PC-3 (cell line): ENCODE measurements at regions not wholly inside any gene's neighbourhood (a gene's known extent, or its start where the extent isn't known, plus 50 kb on each side); places are given as distances from the start of the nearest gene placed in this dataset.
A peak's percentile ranks its signal among the peaks of the same experiment; 100 is the strongest.
"Not testable (repeated sequence)": the region's sequence is repeated elsewhere in the genome, so short reads cannot be mapped to it uniquely, and the experiment has no call there.

Source experiments
- ATAC-seq: fragments of 200-7000 bp; cut with Tn5 transposase; 2 replicates; pipeline ENCODE4 v1.9.1; 2020; ENCODE audit warnings: mild to moderate bottlenecking, moderate library complexity
- BruUV-seq: library from RNA; stranded (reverse); fragments of 400-500 nt; replicated peaks from 2 replicates; lab custom pipeline; 2021; lab: Mats Ljungman, UMichigan
- CTCF ChIA-PET: fragments of 300-600 bp; sonication (Branson Sonifier 250); formaldehyde crosslinking; loops from one replicate; lab custom pipeline; 2022; ENCODE audit warnings: antibody characterized with exemption; lab: Charles Lee
- POLR2A ChIA-PET: fragments of 300-600 bp; sonication (Branson Sonifier 250); formaldehyde crosslinking; loops from one replicate; lab custom pipeline; 2022; ENCODE audit warnings: antibody characterized with exemption; ENCODE audit not compliant: unreplicated experiment; lab: Charles Lee
- DNase-seq: peaks from one replicate; pipeline ENCODE4 v3.0.0-alpha.2; 2015
- H2AFZ ChIP-seq: fragments of 300-600 bp; sonication (generic); 2 replicates; pipeline ENCODE4 v1.6.0; 2016; ENCODE audit warnings: antibody characterized with exemption, low read length
- H3F3A ChIP-seq: fragments of 300-600 bp; sonication (generic); one replicate; pipeline ENCODE4 v1.6.0; 2017; ENCODE audit warnings: antibody characterized with exemption, low read length, control low read depth, mild to moderate bottlenecking; ENCODE audit not compliant: unreplicated experiment
- H3K27ac ChIP-seq: fragments of 300-600 bp; sonication (generic); 2 replicates; pipeline ENCODE4 v1.5.1; 2016; ENCODE audit warnings: mild to moderate bottlenecking, low read length
- H3K27me3 ChIP-seq: fragments of 300-600 bp; sonication (generic); 2 replicates; pipeline ENCODE4 v1.6.1; 2016; ENCODE audit warnings: low read length, mixed read lengths
- H3K36me3 ChIP-seq: fragments of 300-600 bp; sonication (generic); 2 replicates; pipeline ENCODE4 v1.6.1; 2016; ENCODE audit warnings: low read depth, mixed run types, low read length, mixed read lengths
- H3K4me1 ChIP-seq: fragments of 300-600 bp; sonication (generic); 2 replicates; pipeline ENCODE4 v1.5.1; 2016; ENCODE audit warnings: low read length; ENCODE audit not compliant: insufficient read depth
- H3K4me2 ChIP-seq: fragments of 300-600 bp; sonication (generic); 2 replicates; pipeline ENCODE4 v1.6.0; 2016; ENCODE audit warnings: low read length
- H3K4me3 ChIP-seq: fragments of 300-600 bp; sonication (generic); 2 replicates; pipeline ENCODE4 v1.5.1; 2016; ENCODE audit warnings: mild to moderate bottlenecking, low read length, mixed read lengths
- H3K79me2 ChIP-seq: fragments of 300-600 bp; sonication (generic); 2 replicates; pipeline ENCODE4 v1.6.1; 2017; ENCODE audit warnings: low read length, mixed read lengths
- H3K9ac ChIP-seq: fragments of 300-600 bp; sonication (generic); 2 replicates; pipeline ENCODE4 v1.6.0; 2016; ENCODE audit warnings: mild to moderate bottlenecking, low read length
- H3K9me2 ChIP-seq: fragments of 300-600 bp; sonication (generic); replicated peaks from 2 replicates; pipeline ENCODE4 v1.6.1; 2016; ENCODE audit warnings: mixed run types, low read length, mixed read lengths
- H3K9me3 ChIP-seq: fragments of 300-600 bp; sonication (generic); 2 replicates; pipeline ENCODE4 v1.6.1; 2016; ENCODE audit warnings: low read length, mixed read lengths
- H4K20me1 ChIP-seq: fragments of 300-600 bp; sonication (generic); 2 replicates; pipeline ENCODE4 v1.6.1; 2016; ENCODE audit warnings: low read length, mixed read lengths
- CTCF ChIP-seq: fragments of 300-600 bp; sonication (generic); conservative IDR thresholded peaks from 2 replicates; pipeline ENCODE4 v1.5.1; 2017; ENCODE audit warnings: antibody characterized with exemption, low read depth, mild to moderate bottlenecking, low read length
- EZH2 ChIP-seq: fragments of 300-600 bp; sonication (generic); IDR thresholded peaks from one replicate; pipeline ENCODE4 v1.6.1; 2017; ENCODE audit warnings: antibody characterized with exemption, mild to moderate bottlenecking, low read length; ENCODE audit not compliant: unreplicated experiment
- EZH2phosphoT487 ChIP-seq: fragments of 300-600 bp; sonication (generic); IDR thresholded peaks from 2 replicates; pipeline ENCODE4 v1.6.1; 2018; ENCODE audit warnings: mild to moderate bottlenecking, antibody characterized with exemption, low read length, borderline replicate concordance
- intact Hi-C: fragments of 100-400 bp; cut with micrococcal nuclease; formaldehyde crosslinking; loops from 2 replicates; pipeline ENCODE4 v1.9.0; 2023

GRCh38 chr2:242071936-242072335 is 202.4 kb downstream of the RTP5 start:
- H3K9me2 ChIP-seq, H3K4me3 ChIP-seq, DNase-seq, BruUV-seq, H3K4me2 ChIP-seq, CTCF ChIA-PET, intact Hi-C loops, H3K36me3 ChIP-seq, H3K9ac ChIP-seq, H4K20me1 ChIP-seq, H3K9me3 ChIP-seq, H2AFZ ChIP-seq, H3K79me2 ChIP-seq, POLR2A ChIA-PET, H3F3A ChIP-seq, ATAC-seq, H3K27me3 ChIP-seq, H3K27ac ChIP-seq, H3K4me1 ChIP-seq: not testable (repeated sequence)

- ATAC-seq: no peak; the same call in 1 of the 2 replicates
- Histone ChIP-seq H3K4me3 (no peak overlapping the region), H2AFZ (no peak overlapping the region), H4K20me1 (no peaks in the 10 kb centered on the region), H3K4me2 (no peak overlapping the region), H3K4me1 (peaks cover 6% of the 10 kb centered on the region; the same call in 1 of the 2 replicates), H3K9me2 (no peaks in the 10 kb centered on the region), H3K27ac (no peak overlapping the region), H3K9ac (no peak overlapping the region), H3K9me3 (no peaks in the 10 kb centered on the region), H3K36me3 (no peaks in the 10 kb centered on the region), H3K27me3 (peaks cover 7% of the 10 kb centered on the region; the same call in 1 of the 2 replicates), H3F3A (no peaks in the 10 kb centered on the region), H3K79me2 (no peaks in the 10 kb centered on the region)
- DNase-seq: no peak
- ChIA-PET POLR2A (no interaction called here), CTCF (no interaction called here)
- no peak for TF ChIP-seq CTCF
- TF ChIP-seq EZH2phosphoT487: no peak
- TF ChIP-seq EZH2: no peak
- no TSS peak for BruUV-seq
- intact Hi-C loops: no loop called here
These were observed 205.6 kb downstream of the RTP5 start for GRCh38 chr2:242075168-242075567.

GRCh38 chr2:242075696-242076095 is 206.2 kb downstream of the RTP5 start:
- no TSS peak for BruUV-seq
- TF ChIP-seq CTCF (no peak), EZH2phosphoT487 (no peak), EZH2 (no peak)
- no peak overlapping the region for H3K27ac ChIP-seq
- no peaks in the 10 kb centered on the region for H3K9me3 ChIP-seq
- H3F3A ChIP-seq: no peaks in the 10 kb centered on the region
- ChIA-PET POLR2A (no interaction called here), CTCF (no interaction called here)
- no peaks in the 10 kb centered on the region for H3K79me2 ChIP-seq
- H3K9ac ChIP-seq: no peak overlapping the region
- H3K27me3 ChIP-seq: peaks cover 7% of the 10 kb centered on the region; the same call in 1 of the 2 replicates
- no peaks in the 10 kb centered on the region for H3K9me2 ChIP-seq
- DNase-seq: peak; percentile 38
- intact Hi-C loops: no loop called here
- H2AFZ ChIP-seq: no peak overlapping the region
- H4K20me1 ChIP-seq: no peaks in the 10 kb centered on the region
- no peak overlapping the region for H3K4me2 ChIP-seq
- no peak for ATAC-seq
- H3K4me3 ChIP-seq: no peak overlapping the region
- no peaks in the 10 kb centered on the region for H3K36me3 ChIP-seq
- H3K4me1 ChIP-seq: peaks cover 6% of the 10 kb centered on the region; the same call in 1 of the 2 replicates

GRCh38 chr2:242076184-242076583 is 206.7 kb downstream of the RTP5 start:
- H3K27ac ChIP-seq, H2AFZ ChIP-seq, intact Hi-C loops, POLR2A ChIA-PET, H3F3A ChIP-seq, H3K9me2 ChIP-seq, H3K79me2 ChIP-seq, H3K4me2 ChIP-seq, H4K20me1 ChIP-seq, H3K36me3 ChIP-seq, H3K9ac ChIP-seq, CTCF ChIA-PET, H3K4me3 ChIP-seq, H3K27me3 ChIP-seq, H3K4me1 ChIP-seq, DNase-seq, ATAC-seq, BruUV-seq, H3K9me3 ChIP-seq: not testable (repeated sequence)

- H3K4me2 ChIP-seq, H3K4me1 ChIP-seq, H3K27me3 ChIP-seq, H3F3A ChIP-seq, POLR2A ChIA-PET, CTCF ChIA-PET, ATAC-seq, H3K9ac ChIP-seq, H3K4me3 ChIP-seq, H3K27ac ChIP-seq, H3K79me2 ChIP-seq, intact Hi-C loops, DNase-seq, H2AFZ ChIP-seq, H3K9me2 ChIP-seq, BruUV-seq, H3K9me3 ChIP-seq, H4K20me1 ChIP-seq, H3K36me3 ChIP-seq: not testable (repeated sequence)
These were observed 208.9 kb downstream of the RTP5 start for GRCh38 chr2:242078426-242078825.
